GM19438 (cell line): ENCODE measurements at regions not wholly inside any gene's neighbourhood (a gene's known extent, or its start where the extent isn't known, plus 50 kb on each side); places are given as distances from the start of the nearest gene placed in this dataset.

Source experiments
- ATAC-seq: cut with Tn5 transposase; IDR thresholded peaks from one replicate; pipeline ENCODE4 v1.9.1; 2021; ENCODE audit warnings: low read depth; ENCODE audit not compliant: unreplicated experiment

DNA sequence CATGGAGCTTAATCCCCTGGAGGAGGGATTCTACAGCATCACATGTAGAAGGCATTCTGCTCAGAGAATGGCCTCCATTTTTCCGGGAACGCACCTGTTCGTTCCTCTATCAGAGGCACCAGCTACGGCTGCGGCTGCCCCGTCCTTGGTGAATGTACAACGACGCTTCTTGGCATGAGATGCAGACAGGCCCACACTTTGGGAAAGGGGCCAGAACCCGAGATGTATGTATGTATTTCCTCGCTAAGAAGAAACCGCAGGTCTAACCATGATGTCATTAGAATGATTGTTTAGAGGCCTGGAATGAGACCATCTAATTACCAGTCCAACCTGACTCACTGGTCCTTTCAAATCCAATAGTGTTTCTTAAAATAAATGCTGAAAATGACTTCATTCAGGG lies 1293.4 kb downstream of the TBC1D22A start:
- no peak for ATAC-seq

GRCh38 chr22:48055185-48055584 lies 1292.7 kb downstream of the TBC1D22A start:
- ATAC-seq = no peak

DNA sequence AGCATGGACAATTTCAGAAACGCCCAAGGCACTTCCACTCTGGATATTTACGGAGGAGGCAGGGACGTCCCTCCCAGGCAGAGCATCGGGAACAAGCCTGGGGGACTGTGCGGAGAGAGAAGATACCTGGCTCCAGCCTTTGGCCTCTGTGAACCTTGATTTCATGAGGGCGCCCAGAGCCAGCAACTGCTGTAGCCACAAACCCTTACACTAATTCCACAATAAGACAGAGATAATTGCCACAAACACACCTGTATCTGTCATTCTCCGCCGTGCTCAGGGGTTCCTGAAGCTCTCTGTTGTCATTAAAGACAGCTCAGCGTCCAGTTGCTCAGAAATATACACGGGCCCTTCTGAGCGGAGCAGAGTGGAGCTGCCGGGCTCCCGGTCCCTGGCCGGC lies 1292.1 kb downstream of the TBC1D22A start:
- ATAC-seq = no peak

- ATAC-seq = no peak
These were observed 1291.5 kb downstream of the TBC1D22A start for GRCh38 chr22:48053973-48054372.

- ATAC-seq = no peak
These were observed 1291.0 kb downstream of the TBC1D22A start for GRCh38 chr22:48053486-48053885.

GRCh38 chr22:48052621-48052890 lies 1290.1 kb downstream of the TBC1D22A start:
- ATAC-seq = no peak

DNA sequence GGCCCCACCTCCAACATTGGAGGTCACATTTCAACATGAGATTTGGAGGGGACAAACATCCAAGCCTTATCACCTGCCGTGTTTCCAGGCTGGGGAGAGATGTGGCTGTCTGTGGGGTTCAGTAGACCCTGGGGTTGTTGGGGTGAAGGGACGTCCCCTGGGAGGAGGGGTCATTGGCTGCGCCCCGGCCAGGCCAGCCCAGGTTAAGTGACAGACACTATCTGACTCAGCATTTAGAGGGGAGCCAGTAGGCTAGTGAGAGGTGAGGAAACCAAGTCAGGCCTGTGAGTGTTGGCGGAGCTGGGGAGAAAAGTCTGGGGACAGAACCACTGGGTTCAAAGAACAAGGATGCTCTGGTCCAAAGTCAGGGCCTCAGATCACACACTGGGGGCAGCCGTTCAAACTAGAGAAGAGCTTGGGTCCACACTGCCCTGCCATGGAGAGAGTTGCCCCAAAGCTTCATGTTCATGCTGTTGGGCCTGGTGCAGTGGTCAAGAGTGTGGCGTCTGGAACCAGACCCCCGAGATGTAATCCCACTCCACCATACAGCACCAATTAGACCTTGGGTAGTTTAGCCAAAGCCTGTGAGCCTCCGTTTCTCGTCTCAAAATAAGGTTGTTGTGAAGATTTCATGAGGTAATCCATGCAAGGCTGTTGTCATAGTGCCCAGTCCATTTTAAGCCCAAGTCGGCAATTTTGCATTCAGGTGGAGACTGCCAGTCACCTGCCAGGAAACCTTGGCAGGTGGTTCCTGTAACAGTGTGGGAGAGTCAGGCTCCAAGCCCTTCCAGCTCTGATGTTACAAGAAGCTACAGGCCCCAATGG lies 1289.6 kb downstream of the TBC1D22A start:
- ATAC-seq = no peak

DNA sequence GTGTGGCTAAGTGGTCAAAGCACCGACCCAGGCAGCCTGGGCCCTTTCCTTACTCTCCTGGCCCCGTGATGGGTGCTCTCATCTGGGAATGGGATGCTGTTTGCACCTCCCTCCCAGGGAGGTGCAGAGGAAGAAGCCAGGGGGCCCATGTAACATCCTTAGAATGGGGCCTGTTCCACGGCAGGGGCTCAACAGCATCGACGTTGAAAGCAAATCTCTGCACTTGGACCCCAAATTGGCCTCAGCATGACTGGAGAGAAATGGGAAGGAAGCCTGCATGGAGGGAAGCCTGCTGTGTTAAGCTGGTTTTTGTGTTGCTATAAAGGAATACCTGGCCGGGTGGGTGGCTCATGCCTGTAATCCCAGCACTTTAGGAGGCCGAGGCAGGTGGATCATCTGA lies 1288.4 kb downstream of the TBC1D22A start:
- no peak for ATAC-seq

GRCh38 chr22:48049116-48049515 lies 1286.7 kb downstream of the TBC1D22A start:
- no peak for ATAC-seq

- ATAC-seq = no peak
These were observed 1285.5 kb downstream of the TBC1D22A start for GRCh38 chr22:48047722-48048500.

GRCh38 chr22:48045369-48045768 lies 1282.9 kb downstream of the TBC1D22A start:
- ATAC-seq = peak; percentile 94

GRCh38 chr22:48044487-48045060 lies 1282.1 kb downstream of the TBC1D22A start:
- no peak for ATAC-seq

DNA sequence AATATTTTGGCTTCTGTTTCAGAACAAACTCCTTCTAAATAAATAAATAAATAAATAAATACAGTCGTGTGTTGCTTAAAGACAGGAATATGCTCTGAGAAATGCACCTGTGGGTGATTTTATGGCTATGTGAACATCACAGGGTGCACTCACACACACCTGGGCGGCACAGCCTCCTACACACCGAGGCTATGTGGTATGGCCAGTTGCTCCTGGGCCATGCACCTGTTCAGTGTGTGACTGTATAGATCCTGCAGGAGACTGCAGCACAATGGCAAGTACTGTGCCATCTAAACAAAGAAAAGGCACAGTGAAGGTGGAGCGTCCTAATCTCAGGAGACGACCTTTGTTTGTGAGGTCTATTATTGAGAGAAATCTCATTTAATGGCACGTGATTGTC lies 1281.1 kb downstream of the TBC1D22A start:
- no peak for ATAC-seq

GRCh38 chr22:48042621-48043395 lies 1280.4 kb downstream of the TBC1D22A start:
- ATAC-seq = no peak

DNA sequence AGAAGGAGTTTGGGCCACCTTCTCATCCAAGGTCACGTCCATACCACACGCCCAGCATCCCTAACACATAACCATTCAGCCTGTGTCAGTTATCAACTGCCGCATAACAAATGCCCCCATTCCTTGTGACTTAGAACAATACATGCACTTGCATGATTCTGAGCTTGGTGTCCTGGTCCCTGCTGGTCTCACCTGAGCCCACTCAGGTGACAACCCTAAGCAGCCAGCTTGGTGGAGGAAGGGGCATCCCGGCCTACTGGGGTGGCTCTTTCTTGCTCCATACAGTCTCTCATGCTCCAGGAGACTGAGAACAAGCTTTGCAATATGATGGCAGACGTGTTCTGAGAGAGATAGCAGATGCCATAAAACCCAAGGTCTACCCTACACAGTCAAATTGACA lies 1276.9 kb downstream of the TBC1D22A start:
- no peak for ATAC-seq

- no peak for ATAC-seq
These were observed 1275.2 kb downstream of the TBC1D22A start for GRCh38 chr22:48037618-48038017.

GRCh38 chr22:48035897-48036296 lies 1273.4 kb downstream of the TBC1D22A start:
- no peak for ATAC-seq

- no peak for ATAC-seq
These were observed 1269.1 kb downstream of the TBC1D22A start for GRCh38 chr22:48031589-48031988.

DNA sequence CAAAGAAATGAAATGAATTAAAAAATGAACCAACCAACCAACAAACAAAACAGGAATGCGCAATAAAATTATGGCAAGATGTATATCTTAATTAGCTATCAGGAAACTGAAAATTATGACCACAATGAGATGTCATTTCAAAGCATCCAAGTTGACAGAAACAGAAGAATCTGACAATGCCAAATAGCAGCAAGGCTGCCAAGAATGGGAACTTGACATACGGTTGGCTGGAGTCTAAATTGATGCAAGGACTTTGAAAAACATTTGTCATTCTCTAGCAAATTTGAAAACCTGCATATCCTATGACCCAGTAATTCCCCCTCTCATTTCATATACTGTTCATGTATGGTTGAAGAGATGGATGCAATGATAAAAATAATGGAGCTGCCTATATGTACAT lies 1262.6 kb downstream of the TBC1D22A start:
- ATAC-seq = no peak

- no peak for ATAC-seq
These were observed 1259.5 kb downstream of the TBC1D22A start for GRCh38 chr22:48021991-48022401.

DNA sequence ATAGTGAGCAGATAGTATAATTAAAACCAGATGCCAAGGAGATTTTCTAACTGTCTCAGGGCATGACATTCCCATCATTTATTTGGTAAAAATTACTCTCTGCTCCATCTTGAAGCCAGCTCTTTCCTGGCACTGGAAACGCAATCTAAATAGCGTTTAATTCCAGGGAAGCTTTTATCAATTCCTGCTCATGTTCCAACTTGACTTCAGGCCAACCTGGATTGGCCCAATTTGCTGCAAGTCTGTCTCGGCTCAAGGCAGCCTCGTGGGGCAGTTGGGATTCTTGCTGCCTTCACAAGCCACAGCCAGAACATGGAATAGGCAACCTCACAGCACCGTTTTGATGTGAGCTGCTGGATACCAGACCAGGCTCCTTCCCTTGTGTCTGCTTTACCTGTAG lies 1255.9 kb downstream of the TBC1D22A start:
- ATAC-seq = no peak
